Spleen (tissue), 11 donors: ENCODE measurements at regions not wholly inside any gene's neighbourhood (a gene's known extent, or its start where the extent isn't known, plus 50 kb on each side); places are given as distances from the start of the nearest gene placed in this dataset.

Source experiments
- DNase-seq: peaks from one replicate; pipeline ENCODE4 v3.0.0-alpha.2; 2020
- H3K27ac ChIP-seq, 8 donors: fragments of 200-600 bp; sonication (generic) in 7 of 8; 1 replicate in 4 of 8; 2 replicates in 4 of 8; pipeline versions ENCODE4 v1.5.0 to v1.8.0; 2016 to 2021; ENCODE audit warnings: inconsistent platforms in 4 of 8, mild to moderate bottlenecking in 4 of 8, moderate library complexity in 1 of 8
- H3K27me3 ChIP-seq, 7 donors: fragments of 200-600 bp; sonication (generic) in 6 of 7; replicated peaks in 1 of 7; 1 replicate in 4 of 7; 2 replicates in 3 of 7; pipeline versions ENCODE4 v1.5.0 to v1.8.0; 2016 to 2021; ENCODE audit warnings: inconsistent platforms in 3 of 7, mild to moderate bottlenecking in 1 of 7
- H3K36me3 ChIP-seq, 6 donors: fragments of 200-600 bp; sonication (generic) in 5 of 6; 1 replicate in 4 of 6; 2 replicates in 2 of 6; pipeline versions ENCODE4 v1.5.0 to v1.8.0; 2016 to 2021; ENCODE audit warnings: inconsistent platforms in 2 of 6
- H3K4me1 ChIP-seq, 6 donors: fragments of 200-600 bp; sonication (generic) in 5 of 6; 1 replicate in 3 of 6; 2 replicates in 3 of 6; pipeline versions ENCODE4 v1.5.0 to v1.8.0; 2016 to 2021; ENCODE audit warnings: inconsistent platforms in 3 of 6
- H3K4me3 ChIP-seq, 8 donors: fragments of 200-600 bp; sonication (generic) in 7 of 8; 1 replicate in 4 of 8; 2 replicates in 4 of 8; pipeline versions ENCODE4 v1.5.0 to v1.8.0; 2016 to 2021; ENCODE audit warnings: inconsistent platforms in 4 of 8, mild to moderate bottlenecking in 4 of 8, moderate library complexity in 2 of 8
- H3K9me3 ChIP-seq, 8 donors: fragments of 200-600 bp; sonication (generic) in 7 of 8; 1 replicate in 4 of 8; 2 replicates in 4 of 8; pipeline versions ENCODE4 v1.5.0 to v1.8.0; 2016 to 2021; ENCODE audit warnings: inconsistent platforms in 4 of 8
- CTCF ChIP-seq, 11 experiments: fragments of 200-600 bp in 7 of 11; fragments of 450-650 bp in 4 of 11; sonication (generic) in 4 of 11; IDR thresholded peaks in 8 of 11; conservative IDR thresholded peaks in 3 of 11; 1 replicate in 7 of 11; 2 replicates in 4 of 11; pipeline versions ENCODE4 v1.4.0 to v1.8.0; 2016 to 2021; ENCODE audit warnings: antibody characterized with exemption in 11 of 11, inconsistent platforms in 4 of 11, mild to moderate bottlenecking in 1 of 11
- POLR2A ChIP-seq, 3 donors: fragments of 450-650 bp; IDR thresholded peaks; one replicate each; pipeline ENCODE4 v1.5.1; 2017; ENCODE audit warnings: antibody characterized with exemption in 3 of 3, mild to moderate bottlenecking in 1 of 3
- POLR2AphosphoS5 ChIP-seq, 3 donors: sonication (generic); formaldehyde crosslinking; IDR thresholded peaks; one replicate each; pipeline ENCODE4 v1.5.1; 2017; ENCODE audit warnings: antibody characterized with exemption in 3 of 3
- WGBS, 5 donors: extraction: QIAGEN DNeasy Blood & Tissue Kit in 3 of 5; methylation state at CpG; one replicate each; pipeline versions ENCODE4 v1.1.5 to v1.1.7; 2013 to 2018; 5-methylcytosine and 5-hydroxymethylcytosine counted together
- intact Hi-C: fragments of 100-400 bp; cut with DNase I; formaldehyde crosslinking; loops from one replicate; pipeline ENCODE4 v1.15.0; 2023; ENCODE audit warnings: low total_unique reads
- donor health status: healthy with polysubstance abuse.
- donor health status: DM: no; HTN: no; CAD: no; lungs with moderate emphysema.
- donor health status: DM: no; HTN: no; CAD: no.
- donor health status: Bipolar disorder and iron deficiency.
- donor health status: healthy.
- donor health status: DM: no; HTN: no; CAD: no.
- donor health status: DM: yes; HTN: yes; CAD: no.

- TF ChIP-seq POLR2A (IDR thresholded peaks at IDR 0.05) (no peak), CTCF (IDR thresholded peaks at IDR 0.05 in 8 of 11, conservative IDR thresholded peaks at IDR 0.05 in 3 of 11) (no peak), POLR2AphosphoS5 (IDR thresholded peaks at IDR 0.05) (no peak)
- DNase-seq, result no peak
- no peaks in the 10 kb centered on the region for H3K36me3 ChIP-seq
- no peaks in the 10 kb centered on the region for H3K27me3 ChIP-seq
- no peak overlapping the region for H3K27ac ChIP-seq
- intact Hi-C loops, result no loop called here
- H3K4me3 ChIP-seq, result no peak overlapping the region
- no peaks in the 10 kb centered on the region for H3K4me1 ChIP-seq
- WGBS, 5 donors, result 34 to 40% (median 36%) methylated on average over 4 of the region's 4 CpGs
- peaks cover 0 to 45% (median 24%) of the 10 kb centered on the region in 8 donors for H3K9me3 ChIP-seq
These were observed 719.7 kb upstream of the CDH8 start for GRCh38 chr16:62755938-62756337.

- H3K27me3 ChIP-seq, result no peaks in the 10 kb centered on the region
- no peak for TF ChIP-seq POLR2A (IDR thresholded peaks at IDR 0.05)
- TF ChIP-seq POLR2AphosphoS5 (IDR thresholded peaks at IDR 0.05), result no peak
- no peak for TF ChIP-seq CTCF (IDR thresholded peaks at IDR 0.05 in 8 of 11, conservative IDR thresholded peaks at IDR 0.05 in 3 of 11)
- DNase-seq, result no peak
- no peaks in the 10 kb centered on the region for H3K36me3 ChIP-seq
- H3K4me3 ChIP-seq, result no peak overlapping the region
- H3K4me1 ChIP-seq, result no peaks in the 10 kb centered on the region
- intact Hi-C loops, result no loop called here
- WGBS, 5 donors, result 72 to 92% (median 80%) methylated on average over 3 of the region's 3 CpGs
- no peak overlapping the region for H3K27ac ChIP-seq
- peaks cover 0 to 28% (median 15%) of the 10 kb centered on the region in 8 donors for H3K9me3 ChIP-seq
These were observed 716.6 kb upstream of the CDH8 start for GRCh38 chr16:62752854-62753253.

- Histone ChIP-seq H3K9me3 (peaks cover 0 to 24% (median 10%) of the 10 kb centered on the region in 8 donors), H3K4me1 (no peaks in the 10 kb centered on the region), H3K27ac (no peak overlapping the region), H3K4me3 (no peak overlapping the region), H3K36me3 (no peaks in the 10 kb centered on the region), H3K27me3 (no peaks in the 10 kb centered on the region)
- no peak for TF ChIP-seq CTCF (IDR thresholded peaks at IDR 0.05 in 8 of 11, conservative IDR thresholded peaks at IDR 0.05 in 3 of 11)
- no peak for TF ChIP-seq POLR2AphosphoS5 (IDR thresholded peaks at IDR 0.05)
- no peak for TF ChIP-seq POLR2A (IDR thresholded peaks at IDR 0.05)
- WGBS, 5 donors, result 55 to 85% (median 66%) methylated on average over 1 of the region's 1 CpG
- DNase-seq, result no peak
- intact Hi-C loops, result no loop called here
These were observed 715.0 kb upstream of the CDH8 start for GRCh38 chr16:62751218-62751617.

GRCh38 chr16:62741692-62742091 is 705.5 kb upstream of the CDH8 start:
- intact Hi-C loops, result no loop called here
- DNase-seq, result no peak
- WGBS, 5 donors, result 54 to 86% (median 61%) methylated on average over 3 of the region's 3 CpGs
- TF ChIP-seq POLR2A (IDR thresholded peaks at IDR 0.05), result no peak
- no peaks in the 10 kb centered on the region for H3K4me1 ChIP-seq
- H3K4me3 ChIP-seq, result no peak overlapping the region
- H3K36me3 ChIP-seq, result no peaks in the 10 kb centered on the region
- no peaks in the 10 kb centered on the region for H3K27me3 ChIP-seq
- H3K9me3 ChIP-seq, result peaks cover 0 to 20% (median 0%) of the 10 kb centered on the region in 8 donors
- H3K27ac ChIP-seq, result no peak overlapping the region
